Activated CD8-positive, alpha-beta T cell treated with anti-CD3 and anti-CD28 coated beads, Interleukin-2, amount 10 ng/mL, durations not matched to agents 7 days and 5 days (primary cell): ENCODE measurements at regions not wholly inside any gene's neighbourhood (a gene's known extent, or its start where the extent isn't known, plus 50 kb on each side); places are given as distances from the start of the nearest gene placed in this dataset.

Experiments used
- ATAC-seq: fragments of 150-1000 bp; cut with Tn5 transposase; one replicate; pipeline ENCODE4 v1.10.0; 2021; ENCODE audit warnings: moderate library complexity
- CTCF ChIA-PET: fragments of 350-600 bp; sonication (Branson Sonifier 250); formaldehyde crosslinking; loops from one replicate; lab custom pipeline; 2021; ENCODE audit warnings: antibody characterized with exemption; lab: Charles Lee
- POLR2A ChIA-PET: fragments of 350-600 bp; sonication (Branson Sonifier 250); formaldehyde crosslinking; loops from one replicate; lab custom pipeline; 2021; ENCODE audit warnings: antibody characterized with exemption; lab: Charles Lee
- DNase-seq: peaks from one replicate; pipeline ENCODE4 v3.0.0-alpha.2; 2020
- H3K27ac Mint-ChIP-seq: one replicate; pipeline ENCODE4 v1.8.0; 2021; ENCODE audit warnings: mild to moderate bottlenecking, mixed read lengths
- H3K27me3 Mint-ChIP-seq: one replicate; pipeline ENCODE4 v1.8.0; 2021; ENCODE audit warnings: low read depth, mixed read lengths
- H3K36me3 Mint-ChIP-seq: one replicate; pipeline ENCODE4 v1.8.0; 2021; ENCODE audit warnings: low read depth, mixed read lengths
- H3K4me1 Mint-ChIP-seq: one replicate; pipeline ENCODE4 v1.8.0; 2021; ENCODE audit warnings: low read depth, mixed read lengths
- H3K4me3 Mint-ChIP-seq: one replicate; pipeline ENCODE4 v1.8.0; 2021; ENCODE audit warnings: mild to moderate bottlenecking, mixed read lengths
- H3K9me3 Mint-ChIP-seq: one replicate; pipeline ENCODE4 v1.8.0; 2022; ENCODE audit warnings: mixed read lengths; ENCODE audit not compliant: insufficient read depth

GRCh38 chr2:196422361-196422760 is 217.2 kb upstream of the CCDC150 start:
- no peak overlapping the region for H3K27ac Mint-ChIP-seq
- CTCF ChIA-PET, result interaction anchor here (1.0 to 2.0 kb wide), 3 partner anchors 13 to 355 kb away, joined by 3 to 6 read pairs (median 4); no protein-coding TSS in a partner anchor

GRCh38 chr2:196426122-196426521 is 213.4 kb upstream of the CCDC150 start:
- Mint-ChIP-seq H3K9me3 (no peaks in the 10 kb centered on the region), H3K36me3 (no peaks in the 10 kb centered on the region), H3K4me3 (no peak overlapping the region), H3K4me1 (peaks cover 10% of the 10 kb centered on the region), H3K27ac (no peak overlapping the region), H3K27me3 (peaks cover 5% of the 10 kb centered on the region)
- DNase-seq (no peak), ATAC-seq (no peak)
- ChIA-PET CTCF (interaction anchor here (2.7 kb wide), 1 partner anchor 27 kb away, joined by 11 read pairs; no protein-coding TSS in a partner anchor), POLR2A (no interaction called here)

More at GRCh38 chr2:196422361-196422760, 217.2 kb upstream of the CCDC150 start:
- Mint-ChIP-seq H3K4me1 (no peaks in the 10 kb centered on the region), H3K4me3 (no peak overlapping the region), H3K36me3 (no peaks in the 10 kb centered on the region), H3K27me3 (peaks cover 12% of the 10 kb centered on the region), H3K9me3 (no peaks in the 10 kb centered on the region)
- POLR2A ChIA-PET, result no interaction called here
- DNase-seq, result no peak
- ATAC-seq, result no peak

- H3K27ac Mint-ChIP-seq, result no peak overlapping the region
- POLR2A ChIA-PET, result no interaction called here
- peaks cover 2% of the 10 kb centered on the region for H3K27me3 Mint-ChIP-seq
- no peak for ATAC-seq
- H3K9me3 Mint-ChIP-seq, result no peaks in the 10 kb centered on the region
- no peak overlapping the region for H3K4me3 Mint-ChIP-seq
- H3K36me3 Mint-ChIP-seq, result no peaks in the 10 kb centered on the region
- CTCF ChIA-PET, result interaction anchor here (0.7 kb wide), 1 partner anchor 451 kb away, joined by 3 read pairs; no protein-coding TSS in a partner anchor
- DNase-seq, result no peak
- peaks cover 10% of the 10 kb centered on the region for H3K4me1 Mint-ChIP-seq
Observed at GRCh38 chr2:196427986-196428634, 211.4 kb upstream of the CCDC150 start.

- peaks cover 10% of the 10 kb centered on the region for H3K4me1 Mint-ChIP-seq
- no peaks in the 10 kb centered on the region for H3K9me3 Mint-ChIP-seq
- ChIA-PET POLR2A (no interaction called here), CTCF (interaction anchor here (1.6 kb wide), 1 partner anchor 353 kb away, joined by 4 read pairs; no protein-coding TSS in a partner anchor)
- DNase-seq, result no peak
- no peak overlapping the region for H3K4me3 Mint-ChIP-seq
- H3K36me3 Mint-ChIP-seq, result no peaks in the 10 kb centered on the region
- no peak for ATAC-seq
- no peak overlapping the region for H3K27ac Mint-ChIP-seq
- peaks cover 11% of the 10 kb centered on the region for H3K27me3 Mint-ChIP-seq
Observed at GRCh38 chr2:196431076-196431475, 208.4 kb upstream of the CCDC150 start.

DNA sequence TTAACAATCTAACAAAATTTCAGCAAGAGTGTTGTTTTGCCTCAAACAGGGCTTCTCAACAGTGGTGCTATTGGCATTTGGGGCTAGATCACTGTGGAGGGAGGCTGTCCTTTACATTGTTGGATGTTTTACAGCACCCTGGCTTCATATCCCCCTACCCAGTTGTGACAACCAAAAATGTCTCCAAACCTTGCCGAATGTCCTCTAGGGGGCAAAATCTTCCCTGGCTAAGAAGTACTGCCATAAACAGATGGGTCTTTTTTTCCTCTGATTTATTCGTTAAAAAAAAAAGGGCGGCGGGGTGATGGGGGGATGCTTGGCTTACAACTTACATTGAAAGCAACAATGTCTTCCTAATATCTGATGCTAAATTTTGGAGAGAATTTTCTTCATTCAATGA is 207.6 kb upstream of the CCDC150 start:
- H3K27ac Mint-ChIP-seq, result no peak overlapping the region
- DNase-seq (no peak), ATAC-seq (no peak)
- H3K27me3 Mint-ChIP-seq, result peaks cover 12% of the 10 kb centered on the region
- ChIA-PET CTCF (no interaction called here), POLR2A (no interaction called here)
- H3K4me3 Mint-ChIP-seq, result no peak overlapping the region
- peaks cover 10% of the 10 kb centered on the region for H3K4me1 Mint-ChIP-seq
- H3K9me3 Mint-ChIP-seq, result no peaks in the 10 kb centered on the region
- H3K36me3 Mint-ChIP-seq, result no peaks in the 10 kb centered on the region

DNA sequence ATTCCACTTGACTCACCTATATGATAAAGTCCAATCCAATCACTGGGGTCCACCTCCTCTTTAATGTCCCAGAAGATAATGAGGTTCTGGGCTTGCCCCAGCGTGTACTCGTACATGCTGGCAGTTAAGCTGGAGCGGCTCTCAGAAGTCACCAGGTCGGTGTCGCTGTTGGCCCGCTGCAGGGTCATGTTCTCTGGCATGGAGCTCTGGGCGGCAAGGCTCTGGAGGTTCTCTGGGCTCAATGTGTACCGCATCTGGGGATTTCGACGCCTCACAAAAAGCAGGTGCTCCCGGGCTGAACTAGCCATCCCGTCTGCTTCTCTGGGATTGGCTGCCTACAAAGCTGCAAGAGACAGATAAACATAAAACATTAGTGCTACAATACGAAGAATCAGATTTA is 206.4 kb upstream of the CCDC150 start:
- Mint-ChIP-seq H3K27me3 (peaks cover 20% of the 10 kb centered on the region), H3K9me3 (no peaks in the 10 kb centered on the region), H3K36me3 (no peaks in the 10 kb centered on the region), H3K4me3 (no peak overlapping the region), H3K4me1 (peaks cover 5% of the 10 kb centered on the region), H3K27ac (no peak overlapping the region)
- CTCF ChIA-PET, result interaction anchor here (2.5 kb wide), 1 partner anchor 21 kb away, joined by 13 read pairs; no protein-coding TSS in a partner anchor
- POLR2A ChIA-PET, result no interaction called here
- DNase-seq, result no peak
- ATAC-seq, result no peak

DNA sequence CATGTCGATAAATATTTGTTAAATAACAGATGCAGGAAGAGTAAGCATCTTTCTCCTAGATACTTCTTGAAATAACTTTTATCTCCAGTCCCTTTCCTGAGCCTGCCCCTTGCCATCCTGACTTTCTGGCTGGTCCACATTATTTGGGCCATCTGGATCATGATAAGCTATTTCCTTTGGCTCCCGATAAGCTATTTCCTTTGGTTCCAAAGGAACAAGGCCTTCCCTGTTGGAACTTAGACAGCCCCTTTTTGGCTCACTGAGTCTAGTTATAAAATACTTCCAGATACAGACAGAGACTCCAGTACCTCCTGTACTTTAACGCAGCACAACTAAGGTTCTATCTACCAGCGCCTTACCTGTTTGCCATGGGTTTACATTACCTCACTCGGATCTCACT is 205.3 kb upstream of the CCDC150 start:
- H3K27ac Mint-ChIP-seq, result no peak overlapping the region
- POLR2A ChIA-PET, result no interaction called here
- DNase-seq, result no peak
- no peak overlapping the region for H3K4me3 Mint-ChIP-seq
- H3K4me1 Mint-ChIP-seq, result peaks cover 1% of the 10 kb centered on the region
- peaks cover 22% of the 10 kb centered on the region for H3K27me3 Mint-ChIP-seq
- ATAC-seq, result no peak
- no peaks in the 10 kb centered on the region for H3K36me3 Mint-ChIP-seq
- CTCF ChIA-PET, result interaction anchor here (1.0 to 2.5 kb wide), 2 partner anchors 10 to 20 kb away, joined by 3 to 13 read pairs; no protein-coding TSS in a partner anchor
- no peaks in the 10 kb centered on the region for H3K9me3 Mint-ChIP-seq

- H3K4me3 Mint-ChIP-seq, result no peak overlapping the region
- ATAC-seq (no peak), DNase-seq (no peak)
- no peak overlapping the region for H3K27ac Mint-ChIP-seq
- no peaks in the 10 kb centered on the region for H3K36me3 Mint-ChIP-seq
- no peaks in the 10 kb centered on the region for H3K9me3 Mint-ChIP-seq
- ChIA-PET CTCF (interaction anchor here (0.8 to 2.5 kb wide), 3 partner anchors 13 to 19 kb away, joined by 3 to 13 read pairs (median 3); no protein-coding TSS in a partner anchor), POLR2A (no interaction called here)
- peaks cover 30% of the 10 kb centered on the region for H3K27me3 Mint-ChIP-seq
- H3K4me1 Mint-ChIP-seq, result no peaks in the 10 kb centered on the region
Observed at GRCh38 chr2:196435189-196435588, 204.3 kb upstream of the CCDC150 start.

DNA sequence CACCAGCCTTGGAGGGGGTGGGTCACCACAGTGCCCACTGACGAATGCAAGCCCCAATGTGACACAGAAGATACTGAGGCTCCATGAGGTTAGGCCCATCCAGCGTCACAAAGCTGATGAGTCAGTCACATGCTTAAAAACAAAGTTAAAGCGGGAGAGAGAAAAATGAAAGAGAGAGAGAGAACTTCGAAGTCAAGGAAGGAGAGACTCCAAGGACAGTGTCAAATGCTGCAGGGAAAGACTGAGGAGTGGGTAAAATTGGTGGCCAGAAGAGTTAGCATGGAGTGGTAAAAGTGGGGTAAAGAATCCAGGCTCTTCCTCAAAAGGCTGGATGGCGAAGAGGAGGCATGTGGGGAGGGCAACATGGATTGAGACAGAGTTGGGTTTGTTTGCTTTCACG is 201.9 kb upstream of the CCDC150 start:
- POLR2A ChIA-PET, result no interaction called here
- Mint-ChIP-seq H3K9me3 (no peaks in the 10 kb centered on the region), H3K36me3 (no peaks in the 10 kb centered on the region), H3K4me3 (no peak overlapping the region), H3K4me1 (no peaks in the 10 kb centered on the region), H3K27ac (no peak overlapping the region), H3K27me3 (peaks cover 28% of the 10 kb centered on the region)
- CTCF ChIA-PET, result interaction anchor here (1.7 kb wide), 1 partner anchor 16 kb away, joined by 10 read pairs; no protein-coding TSS in a partner anchor
- DNase-seq, result no peak
- ATAC-seq, result no peak

GRCh38 chr2:196439760-196440159 is 199.8 kb upstream of the CCDC150 start:
- Mint-ChIP-seq H3K4me1 (no peaks in the 10 kb centered on the region), H3K4me3 (no peak overlapping the region), H3K27me3 (peaks cover 27% of the 10 kb centered on the region), H3K36me3 (no peaks in the 10 kb centered on the region), H3K27ac (no peak overlapping the region), H3K9me3 (no peaks in the 10 kb centered on the region)
- CTCF ChIA-PET, result no interaction called here
- ATAC-seq, result no peak
- DNase-seq, result no peak
- POLR2A ChIA-PET, result no interaction called here

DNA sequence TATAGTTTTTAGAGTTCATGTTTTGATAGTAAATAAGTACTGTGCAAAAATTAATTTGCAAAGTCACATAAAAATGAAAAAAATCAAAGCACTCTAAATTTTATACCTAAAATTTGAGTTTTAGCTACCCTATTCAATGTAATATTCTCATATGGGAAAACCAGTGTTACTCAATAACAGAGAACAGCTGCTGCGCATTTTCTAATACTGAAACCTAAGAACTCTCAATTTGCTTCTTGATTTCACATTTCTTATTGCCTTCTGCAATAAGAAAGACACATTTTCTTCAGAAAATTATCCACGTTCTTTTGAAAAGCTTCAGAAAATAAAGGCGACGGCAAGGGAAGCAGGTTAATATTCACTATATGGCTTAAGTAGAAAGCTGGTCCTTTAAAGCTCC is 199.1 kb upstream of the CCDC150 start:
- H3K9me3 Mint-ChIP-seq, result no peaks in the 10 kb centered on the region
- ChIA-PET POLR2A (no interaction called here), CTCF (interaction anchor here (0.9 kb wide), 1 partner anchor 13 kb away, joined by 3 read pairs; no protein-coding TSS in a partner anchor)
- H3K4me3 Mint-ChIP-seq, result no peak overlapping the region
- H3K27me3 Mint-ChIP-seq, result peaks cover 25% of the 10 kb centered on the region
- H3K27ac Mint-ChIP-seq, result no peak overlapping the region
- DNase-seq (no peak), ATAC-seq (no peak)
- H3K4me1 Mint-ChIP-seq, result no peaks in the 10 kb centered on the region
- H3K36me3 Mint-ChIP-seq, result no peaks in the 10 kb centered on the region

- Mint-ChIP-seq H3K27ac (no peak overlapping the region), H3K4me3 (no peak overlapping the region), H3K4me1 (no peaks in the 10 kb centered on the region), H3K36me3 (no peaks in the 10 kb centered on the region), H3K9me3 (no peaks in the 10 kb centered on the region), H3K27me3 (peaks cover 31% of the 10 kb centered on the region)
- CTCF ChIA-PET, result interaction anchor here (0.8 kb wide), 1 partner anchor 12 kb away, joined by 3 read pairs; no protein-coding TSS in a partner anchor
- ATAC-seq (no peak), DNase-seq (no peak)
- POLR2A ChIA-PET, result no interaction called here
Observed at GRCh38 chr2:196441527-196441926, 198.0 kb upstream of the CCDC150 start.
